Naive thymus-derived CD4-positive, alpha-beta T cell (primary cell): ENCODE measurements at regions not wholly inside any gene's neighbourhood (a gene's known extent, or its start where the extent isn't known, plus 50 kb on each side); places are given as distances from the start of the nearest gene placed in this dataset.

Experiments
- ATAC-seq: fragments of 150-1000 bp; cut with Tn5 transposase; 2 replicates; pipeline ENCODE4 v1.10.0; 2021; ENCODE audit warnings: mild to moderate bottlenecking, moderate library complexity
- CTCF ChIA-PET: fragments of 350-600 bp; sonication (Branson Sonifier 250); formaldehyde crosslinking; loops from one replicate; lab custom pipeline; 2021; ENCODE audit warnings: antibody characterized with exemption; lab: Charles Lee
- POLR2A ChIA-PET: fragments of 350-600 bp; sonication (Branson Sonifier 250); formaldehyde crosslinking; loops from one replicate; lab custom pipeline; 2021; ENCODE audit warnings: antibody characterized with exemption, inconsistent platforms; lab: Charles Lee
- DNase-seq, 9 donors: peaks; one replicate each; pipeline versions ENCODE4 v3.0.0 to v3.0.0-alpha.2; 2020 to 2022; ENCODE audit warnings: mixed read lengths in 1 of 9
- H3K27ac ChIP-seq: one replicate; pipeline ENCODE4 v1.7.0; 2013; ENCODE audit warnings: mild to moderate bottlenecking, low read depth, low read length, moderate library complexity
- H3K27me3 ChIP-seq, 2 donors: one replicate each; pipeline ENCODE4 v1.7.0; 2013; ENCODE audit warnings: low read length in 2 of 2, mild to moderate bottlenecking in 2 of 2, moderate library complexity in 2 of 2; ENCODE audit not compliant: control insufficient read depth in 2 of 2, insufficient read depth in 2 of 2
- H3K36me3 ChIP-seq, 3 experiments: 1 replicate in 2 of 3; 2 replicates in 1 of 3; pipeline ENCODE4 v1.7.0; 2013; ENCODE audit warnings: low read length in 3 of 3, mild to moderate bottlenecking in 3 of 3, moderate library complexity in 1 of 3; ENCODE audit not compliant: insufficient read depth in 3 of 3, control insufficient read depth in 2 of 3
- H3K4me1 ChIP-seq, 2 donors: one replicate each; pipeline ENCODE4 v1.7.0; 2013; ENCODE audit warnings: low read length in 2 of 2, mild to moderate bottlenecking in 2 of 2, moderate library complexity in 1 of 2; ENCODE audit not compliant: control insufficient read depth in 2 of 2, insufficient read depth in 2 of 2
- H3K4me3 ChIP-seq: 2 replicates; pipeline ENCODE4 v1.7.0; 2013; ENCODE audit warnings: mild to moderate bottlenecking, low read length
- H3K9me3 ChIP-seq, 3 experiments: 1 replicate in 2 of 3; 2 replicates in 1 of 3; pipeline ENCODE4 v1.7.0; 2013; ENCODE audit warnings: low read length in 3 of 3; ENCODE audit not compliant: control insufficient read depth in 2 of 3
- H3K27ac Mint-ChIP-seq, 9 donors: one replicate each; pipeline ENCODE4 v1.8.0; 2020 to 2022; ENCODE audit warnings: mixed read lengths in 9 of 9, mild to moderate bottlenecking in 8 of 9, moderate library complexity in 5 of 9, inconsistent platforms in 2 of 9
- H3K27me3 Mint-ChIP-seq, 5 donors: one replicate each; pipeline ENCODE4 v1.8.0; 2021 to 2022; ENCODE audit warnings: mixed read lengths in 5 of 5, mild to moderate bottlenecking in 1 of 5
- H3K36me3 Mint-ChIP-seq, 5 donors: one replicate each; pipeline ENCODE4 v1.8.0; 2020 to 2022; ENCODE audit warnings: mixed read lengths in 5 of 5, mild to moderate bottlenecking in 3 of 5, inconsistent platforms in 1 of 5
- H3K4me1 Mint-ChIP-seq, 7 donors: one replicate each; pipeline ENCODE4 v1.8.0; 2020 to 2022; ENCODE audit warnings: mixed read lengths in 7 of 7, mild to moderate bottlenecking in 3 of 7, inconsistent platforms in 1 of 7
- H3K4me3 Mint-ChIP-seq, 10 donors: one replicate each; pipeline ENCODE4 v1.8.0; 2020 to 2022; ENCODE audit warnings: mild to moderate bottlenecking in 10 of 10, mixed read lengths in 10 of 10, moderate library complexity in 6 of 10, inconsistent platforms in 2 of 10
- H3K9me3 Mint-ChIP-seq, 11 donors: one replicate each; pipeline ENCODE4 v1.8.0; 2020 to 2022; ENCODE audit warnings: mixed read lengths in 11 of 11, mild to moderate bottlenecking in 4 of 11, inconsistent platforms in 1 of 11, moderate library complexity in 1 of 11
- intact Hi-C, 2 donors: fragments of 100-400 bp; cut with micrococcal nuclease; formaldehyde crosslinking; loops; one replicate each; pipeline ENCODE4 v1.15.1; 2023

GRCh38 chr5:43900974-43901373 lies 298.0 kb downstream of the NNT start:
- H3K27me3 ChIP-seq: no peaks in the 10 kb centered on the region
- no peak for DNase-seq
- ChIA-PET CTCF (no interaction called here), POLR2A (no interaction called here)
- Mint-ChIP-seq H3K9me3 (peaks cover 0 to 9% (median 0%) of the 10 kb centered on the region in 11 donors), H3K4me3 (no peak overlapping the region), H3K27me3 (no peaks in the 10 kb centered on the region), H3K36me3 (no peaks in the 10 kb centered on the region), H3K4me1 (no peaks in the 10 kb centered on the region), H3K27ac (no peak overlapping the region)
- H3K36me3 ChIP-seq: no peaks in the 10 kb centered on the region
- ATAC-seq: no peak
- H3K9me3 ChIP-seq: no peaks in the 10 kb centered on the region
- H3K4me1 ChIP-seq: no peaks in the 10 kb centered on the region
- H3K27ac ChIP-seq: no peak overlapping the region
- no peak overlapping the region for H3K4me3 ChIP-seq
- intact Hi-C loops: no loop called here

- H3K4me1 ChIP-seq: no peaks in the 10 kb centered on the region
- no peaks in the 10 kb centered on the region for H3K36me3 ChIP-seq
- no peak overlapping the region for H3K27ac ChIP-seq
- ATAC-seq (no peak), DNase-seq (no peak)
- no peaks in the 10 kb centered on the region for H3K27me3 ChIP-seq
- Mint-ChIP-seq H3K27ac (no peak overlapping the region), H3K9me3 (peaks cover 0 to 9% (median 0%) of the 10 kb centered on the region in 11 donors), H3K4me1 (no peaks in the 10 kb centered on the region), H3K36me3 (no peaks in the 10 kb centered on the region), H3K4me3 (no peak overlapping the region), H3K27me3 (no peaks in the 10 kb centered on the region)
- POLR2A ChIA-PET: no interaction called here
- CTCF ChIA-PET: no interaction called here
- no peak overlapping the region for H3K4me3 ChIP-seq
- intact Hi-C loops: no loop called here
- H3K9me3 ChIP-seq: no peaks in the 10 kb centered on the region
Observed at GRCh38 chr5:43895876-43896275, 292.9 kb downstream of the NNT start.

GRCh38 chr5:43893951-43894684 lies 291.1 kb downstream of the NNT start:
- H3K9me3 ChIP-seq: no peaks in the 10 kb centered on the region
- intact Hi-C loops: no loop called here
- ChIA-PET POLR2A (no interaction called here), CTCF (no interaction called here)
- no peak overlapping the region for H3K4me3 ChIP-seq
- H3K27me3 ChIP-seq: no peaks in the 10 kb centered on the region
- Mint-ChIP-seq H3K36me3 (no peaks in the 10 kb centered on the region), H3K27ac (no peak overlapping the region), H3K4me1 (no peaks in the 10 kb centered on the region), H3K9me3 (peaks cover 0 to 9% (median 0%) of the 10 kb centered on the region in 11 donors), H3K4me3 (no peak overlapping the region), H3K27me3 (no peaks in the 10 kb centered on the region)
- no peak for DNase-seq
- H3K36me3 ChIP-seq: no peaks in the 10 kb centered on the region
- no peak for ATAC-seq
- H3K27ac ChIP-seq: no peak overlapping the region
- H3K4me1 ChIP-seq: no peaks in the 10 kb centered on the region

- DNase-seq (no peak), ATAC-seq (no peak)
- Histone ChIP-seq H3K4me1 (no peaks in the 10 kb centered on the region), H3K27ac (no peak overlapping the region), H3K36me3 (no peaks in the 10 kb centered on the region), H3K27me3 (no peaks in the 10 kb centered on the region), H3K4me3 (no peak overlapping the region), H3K9me3 (no peaks in the 10 kb centered on the region)
- ChIA-PET POLR2A (no interaction called here), CTCF (no interaction called here)
- Mint-ChIP-seq H3K27me3 (no peaks in the 10 kb centered on the region), H3K27ac (no peak overlapping the region), H3K9me3 (peaks cover 0 to 7% (median 0%) of the 10 kb centered on the region in 11 donors), H3K4me1 (no peaks in the 10 kb centered on the region), H3K4me3 (no peak overlapping the region), H3K36me3 (no peaks in the 10 kb centered on the region)
- intact Hi-C loops: no loop called here
Observed at GRCh38 chr5:43891112-43891511, 288.1 kb downstream of the NNT start.

- Histone ChIP-seq H3K27ac (no peak overlapping the region), H3K27me3 (no peaks in the 10 kb centered on the region), H3K4me1 (no peaks in the 10 kb centered on the region), H3K36me3 (no peaks in the 10 kb centered on the region), H3K4me3 (no peak overlapping the region), H3K9me3 (no peaks in the 10 kb centered on the region)
- CTCF ChIA-PET: no interaction called here
- H3K27ac Mint-ChIP-seq: no peak overlapping the region
- intact Hi-C loops: no loop called here
- POLR2A ChIA-PET: no interaction called here
- H3K4me3 Mint-ChIP-seq: no peak overlapping the region
- H3K9me3 Mint-ChIP-seq: peaks cover 0 to 7% (median 0%) of the 10 kb centered on the region in 11 donors
- no peaks in the 10 kb centered on the region for H3K4me1 Mint-ChIP-seq
- no peak for ATAC-seq
- no peaks in the 10 kb centered on the region for H3K36me3 Mint-ChIP-seq
- DNase-seq: no peak
- no peaks in the 10 kb centered on the region for H3K27me3 Mint-ChIP-seq
Observed at GRCh38 chr5:43889233-43889632, 286.3 kb downstream of the NNT start.

- intact Hi-C loops: no loop called here
- no peak overlapping the region for H3K27ac Mint-ChIP-seq
- ATAC-seq: no peak
- H3K27ac ChIP-seq: no peak overlapping the region
- H3K36me3 Mint-ChIP-seq: no peaks in the 10 kb centered on the region
- H3K9me3 ChIP-seq: no peaks in the 10 kb centered on the region
- H3K27me3 Mint-ChIP-seq: peaks cover 0 to 4% (median 0%) of the 10 kb centered on the region in 5 donors
- H3K36me3 ChIP-seq: no peaks in the 10 kb centered on the region
- DNase-seq: no peak
- H3K4me1 Mint-ChIP-seq: no peaks in the 10 kb centered on the region
- no peak overlapping the region for H3K4me3 ChIP-seq
- H3K4me1 ChIP-seq: no peaks in the 10 kb centered on the region
- ChIA-PET CTCF (no interaction called here), POLR2A (no interaction called here)
- H3K4me3 Mint-ChIP-seq: no peak overlapping the region
- no peaks in the 10 kb centered on the region for H3K27me3 ChIP-seq
- no peaks in the 10 kb centered on the region for H3K9me3 Mint-ChIP-seq
Observed at GRCh38 chr5:43875741-43876140, 272.8 kb downstream of the NNT start.

- peaks cover 0 to 4% (median 0%) of the 10 kb centered on the region in 5 donors for H3K27me3 Mint-ChIP-seq
- intact Hi-C loops: no loop called here
Observed at GRCh38 chr5:43874772-43875171, 271.8 kb downstream of the NNT start.

More at GRCh38 chr5:43874772-43875171, 271.8 kb downstream of the NNT start:
- H3K36me3 Mint-ChIP-seq: no peaks in the 10 kb centered on the region
- ChIA-PET CTCF (no interaction called here), POLR2A (no interaction called here)
- H3K27ac Mint-ChIP-seq: no peak overlapping the region
- Histone ChIP-seq H3K36me3 (no peaks in the 10 kb centered on the region), H3K4me1 (no peaks in the 10 kb centered on the region), H3K27me3 (no peaks in the 10 kb centered on the region), H3K27ac (no peak overlapping the region), H3K9me3 (no peaks in the 10 kb centered on the region), H3K4me3 (no peak overlapping the region)
- H3K4me3 Mint-ChIP-seq: no peak overlapping the region
- no peaks in the 10 kb centered on the region for H3K4me1 Mint-ChIP-seq
- H3K9me3 Mint-ChIP-seq: no peaks in the 10 kb centered on the region
- DNase-seq (no peak), ATAC-seq (no peak)
